ENCODE measurements at regions not wholly inside any gene's neighbourhood (a gene's known extent, or its start where the extent isn't known, plus 50 kb on each side); places are given as distances from the start of the nearest gene placed in this dataset.

GRCh38 chr2:6372317-6372901 is 493.3 kb downstream of the CMPK2 start (continued):
- no peak for TF ChIP-seq STAT6 (CRISPR knock-in tag; IDR thresholded peaks at IDR 0.05; ENCODE audit: borderline replicate concordance)
- TF ChIP-seq NFAT5 (CRISPR knock-in tag; IDR thresholded peaks at IDR 0.05), result no peak
- no peak for TF ChIP-seq PBX3 (CRISPR knock-in tag; IDR thresholded peaks at IDR 0.05; ENCODE audit: borderline replicate concordance)
- TF ChIP-seq, protein P1, sequence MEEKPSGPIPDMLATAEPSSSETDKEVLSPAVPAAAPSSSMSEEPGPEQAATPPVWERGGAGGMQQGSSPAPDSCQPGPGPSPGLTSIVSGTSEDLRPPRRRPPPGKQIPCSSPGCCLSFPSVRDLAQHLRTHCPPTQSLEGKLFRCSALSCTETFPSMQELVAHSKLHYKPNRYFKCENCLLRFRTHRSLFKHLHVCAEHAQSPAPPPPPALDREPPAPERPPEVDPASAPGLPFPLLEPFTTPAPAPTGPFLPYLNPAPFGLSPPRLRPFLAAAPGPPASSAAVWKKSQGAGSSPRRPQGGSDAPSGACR (CRISPR knock-in tag; IDR thresholded peaks at IDR 0.05), result no peak
- TF ChIP-seq ZBTB20 (CRISPR knock-in tag; IDR thresholded peaks at IDR 0.05; ENCODE audit: borderline replicate concordance, low read depth), result no peak

All from HepG2 (cell line).